ENCODE measurements at regions not wholly inside any gene's neighbourhood (a gene's known extent, or its start where the extent isn't known, plus 50 kb on each side); places are given as distances from the start of the nearest gene placed in this dataset.

DNA sequence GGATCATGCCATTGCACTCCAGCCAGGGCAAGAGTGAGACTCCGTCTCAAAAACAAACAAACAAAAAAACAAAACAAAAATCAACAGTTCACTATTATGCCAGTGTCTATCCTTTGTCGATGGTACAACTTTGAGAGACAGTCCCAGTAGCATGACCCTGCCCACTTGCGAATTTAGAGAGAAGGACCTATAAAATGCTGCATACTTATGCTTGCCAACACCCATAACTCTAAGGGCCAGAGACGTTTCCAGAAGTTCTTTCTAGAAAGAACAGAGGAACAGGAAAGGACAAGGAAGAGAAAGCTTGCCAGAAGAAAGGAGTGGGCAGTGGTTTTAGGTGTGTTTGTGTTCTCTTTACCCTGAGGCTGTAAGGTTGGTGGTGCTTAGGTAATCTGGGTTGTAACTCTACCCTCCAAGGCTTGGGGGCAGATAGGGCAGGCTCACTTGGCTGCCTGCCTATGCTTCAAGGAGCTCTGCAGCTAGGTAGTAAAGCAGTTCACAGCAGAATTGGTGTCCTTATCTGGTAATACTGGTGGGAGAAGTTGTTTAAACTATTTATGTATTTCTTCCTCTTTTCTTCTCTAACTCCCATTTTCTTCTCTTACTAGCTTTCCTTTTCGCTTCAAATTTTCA, 50.6 kb upstream of the SPPL2A start:
- WGBS (ENCODE audit: missing lambda C conversion rate), result 66% methylated on average over 5 of the region's 5 CpGs
- Histone ChIP-seq H3K4me2 (peak overlapping the region; percentile 9; the same call in 1 of the 3 replicates), H3K4me3 (no peak overlapping the region), H3K4me1 (peaks cover 7% of the 10 kb centered on the region; the same call in 1 of the 3 replicates), H3K27ac (no peak overlapping the region), H3K9me3 (no peaks in the 10 kb centered on the region)
- FAIRE-seq (no peak), DNase-seq (ENCODE audit: low read depth in 1 of 2, low spot score in 1 of 2) (no peak), ATAC-seq (peak in 1 of 2 experiments; percentile 38; a peak in 2 of 6 replicates)
- POLR2A ChIA-PET, result no interaction called here
- CTCF ChIA-PET, result interaction anchor here (0.6 to 2.0 kb wide), 2 partner anchors 15 to 180 kb away, joined by 3 to 4 read pairs; no protein-coding TSS in a partner anchor
- TF ChIP-seq ZSCAN20 (CRISPR knock-in tag; IDR thresholded peaks at IDR 0.05), result no peak
- TF ChIP-seq FOSB (CRISPR knock-in tag; IDR thresholded peaks at IDR 0.05), result no peak
- TF ChIP-seq RCOR1 (IDR thresholded peaks at IDR 0.05; ENCODE audit: low read depth, low read length), result no peak
- TF ChIP-seq POLR2AphosphoS2 (conservative IDR thresholded peaks at IDR 0.05; ENCODE audit: low read length), result no peak
- no peak for TF ChIP-seq CEBPB (IDR thresholded peaks at IDR 0.05)
- no peak for TF ChIP-seq USF2 (IDR thresholded peaks at IDR 0.05)
- no peak for TF ChIP-seq ZNF302 (CRISPR knock-in tag; IDR thresholded peaks at IDR 0.05)
- TF ChIP-seq NFE2L2 (conservative IDR thresholded peaks at IDR 0.05; ENCODE audit: low read length), result no peak
- no peak for TF ChIP-seq HDAC2 (IDR thresholded peaks at IDR 0.05)
- no peak for TF ChIP-seq SREBF2 (IDR thresholded peaks at IDR 0.05)
- TF ChIP-seq KDM1A (IDR thresholded peaks at IDR 0.05; ENCODE audit: low read depth), result no peak
- no peak for TF ChIP-seq HOXB13 (CRISPR knock-in tag; IDR thresholded peaks at IDR 0.05; ENCODE audit: low read depth)
- no peak for TF ChIP-seq HES2 (IDR thresholded peaks at IDR 0.05)
- no peak for TF ChIP-seq JUNB (IDR thresholded peaks at IDR 0.05)
- no peak for TF ChIP-seq RAD21 (conservative IDR thresholded peaks at IDR 0.05 in 1 of 2, IDR thresholded peaks at IDR 0.05 in 1 of 2)
- TF ChIP-seq, protein P1, sequence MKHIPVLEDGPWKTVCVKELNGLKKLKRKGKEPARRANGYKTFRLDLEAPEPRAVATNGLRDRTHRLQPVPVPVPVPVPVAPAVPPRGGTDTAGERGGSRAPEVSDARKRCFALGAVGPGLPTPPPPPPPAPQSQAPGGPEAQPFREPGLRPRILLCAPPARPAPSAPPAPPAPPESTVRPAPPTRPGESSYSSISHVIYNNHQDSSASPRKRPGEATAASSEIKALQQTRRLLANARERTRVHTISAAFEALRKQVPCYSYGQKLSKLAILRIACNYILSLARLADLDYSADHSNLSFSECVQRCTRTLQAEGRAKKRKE (CRISPR knock-in tag; IDR thresholded peaks at IDR 0.05; ENCODE audit: low read depth), result no peak
- no peak for TF ChIP-seq POLR2A (IDR thresholded peaks at IDR 0.05; ENCODE audit: low read length)
- TF ChIP-seq E2F6 (IDR thresholded peaks at IDR 0.05; ENCODE audit: borderline replicate concordance, low read depth), result no peak
- TF ChIP-seq PHF8 (IDR thresholded peaks at IDR 0.05; ENCODE audit: borderline replicate concordance, low read depth), result no peak
